Breast epithelium (tissue), 4 donors: ENCODE measurements at regions not wholly inside any gene's neighbourhood (a gene's known extent, or its start where the extent isn't known, plus 50 kb on each side); places are given as distances from the start of the nearest gene placed in this dataset.

Experiments used
- DNase-seq, 2 donors: peaks; one replicate each; pipeline ENCODE4 v3.0.0-alpha.2; 2019; ENCODE audit warnings: low spot score in 2 of 2
- H3K27ac ChIP-seq, 2 donors: fragments of 200-600 bp; sonication (generic) in 1 of 2; one replicate each; pipeline ENCODE4 v1.5.1; 2016 to 2019; ENCODE audit warnings: mild to moderate bottlenecking in 1 of 2
- H3K27me3 ChIP-seq, 2 donors: fragments of 200-600 bp; sonication (generic) in 1 of 2; one replicate each; pipeline versions ENCODE4 v1.5.1 to v1.6.0; 2017 to 2019; ENCODE audit warnings: control low read depth in 1 of 2, mild to moderate bottlenecking in 1 of 2
- H3K36me3 ChIP-seq: fragments of 200-600 bp; one replicate; pipeline ENCODE4 v1.5.1; 2019
- H3K4me1 ChIP-seq, 2 donors: fragments of 200-600 bp; sonication (generic); one replicate each; pipeline ENCODE4 v1.5.1; 2016 to 2019; ENCODE audit warnings: control low read depth in 1 of 2
- H3K4me3 ChIP-seq, 3 donors: fragments of 200-600 bp; sonication (generic); 1 replicate in 2 of 3; 2 replicates in 1 of 3; pipeline ENCODE4 v1.5.1; 2016 to 2019; ENCODE audit warnings: mild to moderate bottlenecking in 3 of 3, moderate library complexity in 2 of 3
- H3K9me3 ChIP-seq, 2 donors: fragments of 200-600 bp; sonication (generic) in 1 of 2; one replicate each; pipeline ENCODE4 v1.5.1; 2016 to 2019; ENCODE audit warnings: control low read depth in 1 of 2
- POLR2A ChIP-seq: fragments of 450-650 bp; IDR thresholded peaks from one replicate; pipeline ENCODE4 v1.6.1; 2016; ENCODE audit warnings: antibody characterized with exemption, mild to moderate bottlenecking, moderate library complexity
- POLR2AphosphoS5 ChIP-seq, 3 donors: sonication (generic); formaldehyde crosslinking; IDR thresholded peaks; one replicate each; pipeline ENCODE4 v1.6.1; 2017; ENCODE audit warnings: antibody characterized with exemption in 3 of 3
- intact Hi-C: fragments of 100-400 bp; cut with DNase I; formaldehyde crosslinking; loops from one replicate; pipeline ENCODE4 v1.15.1; 2023; ENCODE audit warnings: low total_unique reads
- TF ChIP-seq, protein P1 (sequence below), 3 donors: fragments of 450-650 bp; IDR thresholded peaks; one replicate each; pipeline ENCODE4 v1.5.1; 2016 to 2017; ENCODE audit warnings: antibody characterized with exemption in 3 of 3, mild to moderate bottlenecking in 3 of 3, moderate library complexity in 3 of 3

DNA sequence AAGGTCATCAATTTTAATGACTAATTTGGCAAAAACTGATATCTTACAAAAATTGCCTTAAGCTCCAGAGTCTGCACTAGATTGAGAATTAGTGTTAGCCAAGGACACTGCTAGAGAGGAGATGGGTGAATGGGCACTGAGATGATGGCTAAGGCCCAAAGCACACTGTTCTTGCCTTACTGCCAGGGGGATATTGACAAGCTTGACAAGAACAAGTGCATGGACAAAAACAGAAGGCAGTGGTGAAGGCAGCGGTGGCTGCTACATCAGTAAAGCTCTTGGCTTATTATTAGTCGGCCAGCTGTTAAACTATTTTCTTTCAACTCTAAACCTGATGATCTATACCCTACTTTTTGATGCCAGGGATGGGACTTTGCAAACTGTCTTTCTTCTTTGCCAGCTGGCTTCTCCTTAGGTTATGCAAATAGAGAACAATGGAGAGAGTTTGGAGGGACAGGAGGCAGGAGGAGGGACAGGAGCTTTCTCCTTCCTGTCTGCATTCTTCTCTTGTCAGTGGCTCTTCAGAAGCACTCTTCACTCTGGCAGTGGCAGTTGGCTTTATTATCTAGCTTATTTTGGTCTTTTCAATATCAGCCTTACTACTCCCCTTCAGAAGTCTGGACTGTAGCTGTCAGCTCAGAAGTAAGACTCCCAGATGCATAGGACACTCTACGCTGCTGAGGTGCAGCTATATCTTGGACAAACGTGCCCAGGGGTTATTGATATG, 853.5 kb upstream of the TMPRSS15 start:
- H3K4me3 ChIP-seq: no peak overlapping the region
- TF ChIP-seq POLR2AphosphoS5 (IDR thresholded peaks at IDR 0.05) (no peak), POLR2A (no peak)
- TF ChIP-seq, protein P1, sequence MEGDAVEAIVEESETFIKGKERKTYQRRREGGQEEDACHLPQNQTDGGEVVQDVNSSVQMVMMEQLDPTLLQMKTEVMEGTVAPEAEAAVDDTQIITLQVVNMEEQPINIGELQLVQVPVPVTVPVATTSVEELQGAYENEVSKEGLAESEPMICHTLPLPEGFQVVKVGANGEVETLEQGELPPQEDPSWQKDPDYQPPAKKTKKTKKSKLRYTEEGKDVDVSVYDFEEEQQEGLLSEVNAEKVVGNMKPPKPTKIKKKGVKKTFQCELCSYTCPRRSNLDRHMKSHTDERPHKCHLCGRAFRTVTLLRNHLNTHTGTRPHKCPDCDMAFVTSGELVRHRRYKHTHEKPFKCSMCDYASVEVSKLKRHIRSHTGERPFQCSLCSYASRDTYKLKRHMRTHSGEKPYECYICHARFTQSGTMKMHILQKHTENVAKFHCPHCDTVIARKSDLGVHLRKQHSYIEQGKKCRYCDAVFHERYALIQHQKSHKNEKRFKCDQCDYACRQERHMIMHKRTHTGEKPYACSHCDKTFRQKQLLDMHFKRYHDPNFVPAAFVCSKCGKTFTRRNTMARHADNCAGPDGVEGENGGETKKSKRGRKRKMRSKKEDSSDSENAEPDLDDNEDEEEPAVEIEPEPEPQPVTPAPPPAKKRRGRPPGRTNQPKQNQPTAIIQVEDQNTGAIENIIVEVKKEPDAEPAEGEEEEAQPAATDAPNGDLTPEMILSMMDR (IDR thresholded peaks at IDR 0.05): no peak
- no peaks in the 10 kb centered on the region for H3K4me1 ChIP-seq
- no peak for DNase-seq
- intact Hi-C loops: no loop called here
- no peaks in the 10 kb centered on the region for H3K36me3 ChIP-seq
- no peak overlapping the region for H3K27ac ChIP-seq
- H3K9me3 ChIP-seq: no peaks in the 10 kb centered on the region
- H3K27me3 ChIP-seq: no peaks in the 10 kb centered on the region

DNA sequence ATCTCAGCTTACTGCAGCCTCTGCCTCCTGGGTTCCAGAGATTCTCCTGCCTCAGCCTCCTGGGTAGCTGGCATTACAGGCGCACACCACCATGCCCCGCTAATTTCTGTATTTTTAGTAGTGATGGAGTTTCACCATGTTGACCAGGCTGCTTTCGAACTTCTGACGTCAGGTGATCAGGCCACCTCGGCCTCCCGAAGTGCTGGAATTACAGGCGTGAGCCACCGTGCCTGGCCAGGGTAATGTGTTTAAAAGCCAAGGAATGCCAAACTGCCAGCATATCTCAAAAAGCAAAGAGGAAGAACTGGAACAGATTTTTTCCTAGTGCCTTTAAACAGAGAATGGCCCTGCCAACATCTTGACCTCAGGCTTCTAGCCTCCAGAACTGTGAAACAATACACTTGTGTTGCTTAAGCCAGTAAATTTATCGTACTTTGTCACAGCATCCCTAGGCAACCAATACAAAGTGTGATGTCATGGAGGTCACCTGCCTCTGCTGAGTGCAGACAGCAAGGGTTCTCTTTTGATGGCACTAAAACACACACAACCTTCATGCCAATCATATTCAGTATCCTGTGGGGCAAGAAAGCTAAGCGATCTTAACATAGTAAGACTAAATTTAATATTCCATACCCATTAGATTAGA, 858.3 kb upstream of the TMPRSS15 start:
- Histone ChIP-seq H3K9me3 (no peaks in the 10 kb centered on the region), H3K4me1 (no peaks in the 10 kb centered on the region), H3K27ac (no peak overlapping the region), H3K36me3 (no peaks in the 10 kb centered on the region), H3K27me3 (no peaks in the 10 kb centered on the region), H3K4me3 (no peak overlapping the region)
- no peak for TF ChIP-seq POLR2A
- TF ChIP-seq, protein P1 (IDR thresholded peaks at IDR 0.05): no peak
- TF ChIP-seq POLR2AphosphoS5 (IDR thresholded peaks at IDR 0.05): no peak
- intact Hi-C loops: no loop called here
- DNase-seq: no peak

DNA sequence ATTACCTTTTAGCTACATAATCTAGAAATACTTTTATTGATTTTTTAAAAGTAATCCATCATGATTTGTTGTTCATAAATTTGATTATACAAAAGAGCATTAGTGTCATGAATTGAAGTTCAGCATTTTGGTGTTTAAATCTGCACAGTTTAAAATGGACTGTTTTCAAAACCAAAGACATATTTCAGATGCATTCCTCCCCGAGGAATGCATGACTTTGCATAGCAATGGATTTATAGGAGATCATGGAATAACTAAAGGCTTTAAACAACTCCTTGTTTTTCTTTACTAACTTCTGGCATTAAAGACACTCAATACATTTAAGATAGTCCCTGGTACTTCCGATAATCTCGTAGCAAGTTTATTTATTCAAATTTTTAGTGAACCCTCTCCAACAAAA, 863.1 kb upstream of the TMPRSS15 start:
- Histone ChIP-seq H3K4me1 (no peaks in the 10 kb centered on the region), H3K9me3 (no peaks in the 10 kb centered on the region), H3K27ac (no peak overlapping the region), H3K27me3 (no peaks in the 10 kb centered on the region), H3K36me3 (no peaks in the 10 kb centered on the region), H3K4me3 (no peak overlapping the region)
- DNase-seq: no peak
- intact Hi-C loops: no loop called here
- TF ChIP-seq, protein P1 (IDR thresholded peaks at IDR 0.05): no peak
- no peak for TF ChIP-seq POLR2A
- TF ChIP-seq POLR2AphosphoS5 (IDR thresholded peaks at IDR 0.05): no peak

DNA sequence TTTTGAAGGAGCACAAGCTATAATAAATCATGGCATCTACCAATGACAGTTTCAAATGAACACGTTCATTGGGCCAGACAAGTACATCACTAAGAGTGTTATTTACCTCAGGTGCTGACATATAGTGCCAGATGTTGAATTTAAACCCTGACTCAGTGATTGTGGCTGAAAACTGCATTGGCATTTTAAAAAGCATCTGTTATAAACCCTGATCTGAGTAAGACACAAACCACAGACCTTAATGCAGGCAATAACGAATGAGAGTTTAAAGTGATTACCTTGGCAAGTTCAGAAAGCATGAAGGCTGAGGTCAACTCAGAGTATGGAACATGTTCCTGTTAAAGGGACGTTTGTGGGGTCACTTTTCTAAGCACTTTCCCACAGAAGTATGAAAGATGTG, 865.1 kb upstream of the TMPRSS15 start:
- Histone ChIP-seq H3K27ac (no peak overlapping the region), H3K9me3 (no peaks in the 10 kb centered on the region), H3K36me3 (no peaks in the 10 kb centered on the region), H3K4me3 (no peak overlapping the region), H3K4me1 (no peaks in the 10 kb centered on the region), H3K27me3 (no peaks in the 10 kb centered on the region)
- intact Hi-C loops: no loop called here
- TF ChIP-seq POLR2AphosphoS5 (IDR thresholded peaks at IDR 0.05): no peak
- TF ChIP-seq, protein P1 (IDR thresholded peaks at IDR 0.05): no peak
- DNase-seq: no peak

DNA sequence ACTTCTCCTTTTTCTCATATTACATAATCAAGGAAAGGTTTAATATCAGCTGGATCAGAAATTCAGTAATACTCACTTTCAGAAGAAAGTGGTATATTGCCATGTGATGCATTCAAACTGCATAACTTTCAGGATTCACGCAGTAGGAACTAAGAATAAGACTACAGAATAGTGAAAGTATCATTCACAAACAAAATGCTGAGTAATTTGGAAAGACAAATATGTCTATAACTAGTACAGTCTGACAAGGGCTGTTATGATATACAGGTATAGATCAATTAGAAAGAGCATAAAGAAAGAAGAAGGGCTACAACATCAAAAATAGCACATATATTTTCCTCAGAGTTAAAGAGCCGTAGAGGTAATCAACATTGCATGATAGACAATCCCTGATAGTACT, 871.5 kb upstream of the TMPRSS15 start:
- H3K27ac ChIP-seq: no peak overlapping the region
- H3K9me3 ChIP-seq: no peaks in the 10 kb centered on the region
- intact Hi-C loops: no loop called here
- DNase-seq: no peak
- TF ChIP-seq POLR2AphosphoS5 (IDR thresholded peaks at IDR 0.05): no peak
- TF ChIP-seq, protein P1 (IDR thresholded peaks at IDR 0.05): no peak
- H3K4me1 ChIP-seq: no peaks in the 10 kb centered on the region
- H3K36me3 ChIP-seq: no peaks in the 10 kb centered on the region
- H3K27me3 ChIP-seq: no peaks in the 10 kb centered on the region
- H3K4me3 ChIP-seq: no peak overlapping the region
